Activated gamma-delta T cell treated with anti-CD3 and anti-CD28 coated beads, Interleukin-2, amount 50 U/mL, for 16 hours (primary cell): ENCODE measurements at regions not wholly inside any gene's neighbourhood (a gene's known extent, or its start where the extent isn't known, plus 50 kb on each side); places are given as distances from the start of the nearest gene placed in this dataset.
"Not testable (repeated sequence)": the region's sequence is repeated elsewhere in the genome, so short reads cannot be mapped to it uniquely, and the experiment has no call there.

Source experiments
- DNase-seq: peaks from one replicate; pipeline ENCODE4 v3.0.0-alpha.2; 2020; ENCODE audit warnings: low read depth

DNA sequence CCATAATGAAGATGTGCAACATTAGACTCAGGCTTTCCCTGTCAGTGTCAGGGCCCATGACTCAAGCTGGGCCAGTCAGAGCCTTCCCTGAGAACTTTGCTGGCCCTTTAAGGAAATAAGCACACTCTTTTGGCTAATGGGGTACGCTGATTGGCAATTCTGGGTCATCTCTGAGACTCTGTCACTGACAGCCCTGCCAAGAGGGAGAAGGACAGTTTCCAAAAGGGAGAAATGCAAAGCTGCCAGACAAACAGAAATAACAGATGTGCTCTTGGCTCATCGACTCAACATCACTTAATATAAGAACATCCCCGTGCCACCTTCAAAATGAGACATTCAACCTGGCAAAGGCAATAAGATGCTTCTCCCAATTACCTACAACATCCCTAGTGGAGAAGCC lies 491.9 kb upstream of the PROK2 start:
- no peak for DNase-seq

GRCh38 chr3:72275331-72275751 lies 490.4 kb upstream of the PROK2 start:
- no peak for DNase-seq

GRCh38 chr3:72274493-72275330 lies 489.8 kb upstream of the PROK2 start:
- no peak for DNase-seq

- no peak for DNase-seq
These were observed 488.7 kb upstream of the PROK2 start for GRCh38 chr3:72273615-72274014.

DNA sequence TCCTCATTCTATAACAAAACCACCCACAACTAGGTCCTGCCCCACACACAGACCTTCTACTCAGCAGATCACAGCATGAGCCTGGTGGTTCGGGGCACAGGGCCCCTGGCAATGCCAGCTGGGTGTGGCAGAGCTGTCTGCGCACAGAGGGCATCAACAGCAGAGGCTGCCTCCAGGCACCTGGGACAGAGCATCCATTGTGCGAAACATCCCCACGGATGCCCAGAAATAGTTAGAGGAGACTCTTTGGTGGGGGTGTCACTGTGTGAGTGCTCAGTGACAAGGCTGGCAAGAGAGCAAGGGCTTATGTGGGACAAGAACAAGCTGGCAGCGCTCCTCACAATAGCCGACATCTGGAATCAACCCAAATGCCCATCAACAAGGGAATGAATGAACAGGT lies 487.4 kb upstream of the PROK2 start:
- DNase-seq, result no peak

DNA sequence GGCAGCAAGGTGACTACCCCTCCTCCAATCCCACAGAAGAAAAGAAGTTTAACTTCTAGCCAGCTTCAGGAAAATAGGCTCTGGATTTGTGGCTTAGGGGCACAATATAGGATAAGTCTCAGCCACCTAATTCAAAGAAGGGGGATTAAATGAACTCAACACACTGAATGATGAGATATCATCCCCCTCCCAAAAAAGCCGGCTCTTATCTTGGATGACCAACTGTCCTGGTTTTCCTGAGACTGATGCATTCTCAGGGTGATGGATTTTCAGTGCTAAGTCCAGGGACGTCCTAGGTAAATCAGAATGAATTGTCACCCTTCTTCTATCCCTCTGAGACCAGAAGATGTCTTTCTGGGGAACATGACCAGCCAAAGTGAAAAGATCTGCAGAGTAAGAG lies 487.0 kb upstream of the PROK2 start:
- DNase-seq, result no peak

GRCh38 chr3:72271216-72271615 lies 486.3 kb upstream of the PROK2 start:
- DNase-seq, result no peak

DNA sequence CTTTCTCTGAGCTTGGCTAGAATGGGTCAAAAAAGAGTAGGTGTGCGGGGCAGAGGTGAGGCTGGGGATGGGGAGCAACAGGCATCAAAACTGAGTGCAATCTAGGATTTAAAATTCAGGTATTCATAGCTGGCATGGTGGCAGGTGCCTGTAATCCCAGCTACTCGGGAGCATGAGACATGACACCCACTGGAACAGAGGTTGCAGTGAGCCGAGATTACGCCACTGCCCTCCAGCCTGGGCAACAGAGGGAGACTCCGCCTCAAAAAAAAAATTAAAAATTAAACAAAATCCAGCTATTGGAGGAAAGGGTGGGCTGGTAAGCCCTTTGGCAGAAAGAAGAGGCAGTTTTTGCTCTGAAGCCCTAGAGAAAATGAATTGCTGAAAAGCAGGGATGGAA lies 485.8 kb upstream of the PROK2 start:
- DNase-seq, result no peak

GRCh38 chr3:72270072-72270681 lies 485.2 kb upstream of the PROK2 start:
- no peak for DNase-seq

DNA sequence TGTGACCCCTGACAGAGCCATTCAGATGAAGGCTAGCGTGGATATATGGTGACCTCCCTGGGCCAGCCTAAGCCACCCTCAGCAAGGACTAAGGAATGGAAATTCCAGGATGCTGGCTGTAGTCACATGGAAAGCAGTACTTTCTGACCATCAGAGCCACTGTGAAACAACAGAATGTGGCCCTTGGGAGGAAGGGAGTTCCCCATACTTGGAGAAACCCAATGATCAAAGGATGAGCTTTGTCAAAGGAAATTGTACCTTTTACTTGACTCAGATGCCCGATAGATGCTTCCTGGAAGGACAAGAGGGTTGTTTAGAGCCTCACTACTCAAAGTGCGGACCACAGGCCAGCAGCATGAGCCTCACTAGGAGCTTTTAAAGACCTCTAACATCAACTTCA lies 484.5 kb upstream of the PROK2 start:
- no peak for DNase-seq

DNA sequence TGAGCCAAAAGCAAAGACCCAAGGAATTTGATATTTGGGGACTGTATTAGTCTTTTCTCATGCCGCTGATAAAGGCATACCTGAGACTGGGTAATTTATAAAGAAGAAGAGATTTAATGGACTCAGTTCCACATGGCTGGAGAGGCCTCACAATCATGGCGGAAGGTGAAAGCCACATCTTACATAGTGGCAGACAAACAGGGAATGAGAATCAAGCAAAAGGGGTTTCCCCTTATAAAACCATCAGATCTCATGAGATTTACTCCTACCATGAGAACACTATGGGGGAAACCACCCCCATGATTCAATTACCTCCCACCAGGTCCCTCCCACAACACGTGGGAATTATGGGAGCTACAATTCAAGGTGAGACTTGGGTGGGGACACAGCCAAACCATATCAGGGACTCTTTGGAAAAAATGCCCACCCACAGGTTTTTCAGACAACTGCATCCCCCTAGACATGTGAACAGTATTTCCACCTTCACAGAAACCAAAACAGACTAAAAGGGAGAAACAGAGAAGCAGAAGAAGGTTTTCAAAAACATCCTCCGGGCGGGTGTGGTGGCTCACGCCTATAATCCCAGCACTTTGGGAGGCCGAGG lies 482.1 kb upstream of the PROK2 start:
- DNase-seq, result not testable (repeated sequence)

- DNase-seq, result no peak
These were observed 481.0 kb upstream of the PROK2 start for GRCh38 chr3:72266016-72266370.

DNA sequence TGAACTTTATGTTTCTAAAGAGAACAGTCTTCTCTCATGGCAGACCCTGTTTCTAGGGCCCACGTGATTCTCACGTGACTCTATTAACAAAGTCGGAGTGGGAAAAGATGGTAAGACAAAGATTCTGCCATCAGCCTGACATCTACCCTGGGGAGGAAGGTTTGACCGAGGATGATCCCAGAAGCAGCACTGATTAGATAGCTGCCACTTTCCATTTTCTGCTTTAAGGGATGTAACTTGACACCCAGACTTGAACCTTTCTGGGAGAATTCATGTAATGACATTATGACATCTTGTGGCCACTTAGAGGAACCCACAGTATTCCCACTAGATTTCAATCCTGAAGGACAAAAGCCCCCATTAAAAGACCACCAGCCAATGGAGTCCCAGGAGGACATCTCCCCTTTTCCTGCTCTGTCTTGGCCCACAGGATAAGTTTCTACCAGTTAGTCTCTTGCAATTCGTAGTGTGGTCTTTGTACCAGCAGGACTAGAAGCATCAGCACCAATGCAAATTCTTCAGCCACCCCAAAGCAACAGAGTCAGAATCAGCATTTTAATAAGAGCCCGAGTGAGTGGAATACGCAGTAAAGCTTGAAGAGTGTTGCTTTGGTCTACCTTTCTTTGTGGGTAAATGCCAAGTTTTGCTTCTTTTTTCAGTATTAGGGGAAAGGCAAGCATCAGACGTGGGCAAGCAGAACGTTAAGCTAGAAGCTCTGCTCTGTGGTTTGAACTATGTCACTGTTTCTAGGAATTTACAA lies 480.5 kb upstream of the PROK2 start:
- DNase-seq, result no peak

DNA sequence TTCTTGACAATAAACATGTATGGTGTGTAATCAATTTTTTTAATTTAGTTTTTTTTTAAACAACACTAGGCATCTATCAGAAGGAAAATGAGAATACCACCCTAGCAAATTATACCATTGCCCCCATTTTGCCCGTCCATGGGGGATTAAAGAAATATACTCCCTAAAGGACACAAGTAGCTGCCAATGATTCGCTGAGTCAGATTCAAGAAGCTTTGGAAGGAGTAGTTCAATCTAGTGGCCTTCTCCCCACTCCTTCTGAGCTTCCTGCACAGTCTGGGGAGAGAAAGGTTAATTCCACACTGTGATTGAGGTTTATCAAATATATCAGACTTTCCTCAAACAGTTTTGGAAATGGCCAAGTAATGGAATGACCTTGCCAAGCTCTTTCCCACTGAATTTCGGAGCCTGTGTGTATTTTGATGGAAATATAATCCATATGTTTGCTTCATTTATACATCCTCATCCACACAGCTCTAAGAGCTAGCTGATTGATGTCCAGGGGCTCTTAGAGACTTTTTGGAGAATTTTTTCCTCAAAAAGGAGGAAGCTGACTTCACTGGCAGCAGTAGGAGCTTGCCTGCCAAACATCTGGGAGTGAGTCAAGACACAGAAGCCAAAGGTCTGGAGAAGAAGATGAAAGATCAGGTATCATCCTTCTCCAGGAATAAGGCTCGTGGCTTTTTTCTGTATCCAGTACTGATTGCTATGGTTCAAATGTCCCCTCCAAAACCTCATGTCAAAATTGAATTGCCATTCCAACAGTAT lies 478.5 kb upstream of the PROK2 start:
- DNase-seq, result no peak

GRCh38 chr3:72262736-72263135 lies 477.8 kb upstream of the PROK2 start:
- no peak for DNase-seq

DNA sequence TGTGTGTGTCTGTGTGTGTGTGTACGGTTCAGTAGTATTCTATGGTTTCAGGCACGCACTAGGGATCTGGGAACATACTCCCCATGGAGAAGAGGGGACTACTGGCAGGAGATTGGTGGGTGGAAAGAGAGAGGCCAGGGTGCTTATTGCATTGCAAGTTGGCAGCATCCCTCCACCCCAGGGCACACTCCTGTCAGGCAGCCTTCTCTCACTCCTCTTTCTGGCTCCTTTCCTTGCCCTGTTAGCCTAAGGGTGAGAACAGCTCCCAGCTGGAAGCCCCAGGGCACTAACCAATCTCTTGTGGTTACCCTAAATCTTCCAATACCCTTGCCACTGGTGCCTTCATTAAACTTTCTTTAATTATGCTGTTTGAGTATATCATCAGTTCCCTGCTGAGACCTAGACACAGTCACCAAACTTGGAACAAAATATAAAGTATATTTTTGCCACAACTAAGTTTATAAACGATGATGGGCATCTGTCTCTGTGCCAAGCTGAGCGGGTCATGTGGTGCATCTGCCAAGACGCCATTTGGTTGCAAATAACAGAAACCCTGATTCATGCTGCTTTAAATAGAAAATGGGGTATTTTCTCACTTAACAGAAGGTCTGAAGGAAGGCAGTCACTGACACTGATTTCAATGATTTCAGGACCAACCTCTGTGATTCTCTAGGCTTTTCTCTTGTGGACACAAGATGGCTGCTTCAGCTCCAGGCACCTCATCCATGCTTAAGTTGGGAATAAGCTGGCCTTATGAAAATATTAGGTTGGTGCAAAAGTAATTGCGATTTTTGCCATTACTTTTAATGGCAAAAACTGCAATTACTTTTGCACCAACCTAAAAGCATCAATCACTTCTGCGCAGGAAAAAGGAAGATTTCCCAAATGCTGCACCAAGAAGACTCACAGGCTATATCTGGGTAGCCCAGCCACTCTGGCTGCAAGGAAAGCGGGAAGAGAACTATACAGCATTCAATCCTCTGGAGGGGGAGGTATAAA lies 476.9 kb upstream of the PROK2 start:
- no peak for DNase-seq

DNA sequence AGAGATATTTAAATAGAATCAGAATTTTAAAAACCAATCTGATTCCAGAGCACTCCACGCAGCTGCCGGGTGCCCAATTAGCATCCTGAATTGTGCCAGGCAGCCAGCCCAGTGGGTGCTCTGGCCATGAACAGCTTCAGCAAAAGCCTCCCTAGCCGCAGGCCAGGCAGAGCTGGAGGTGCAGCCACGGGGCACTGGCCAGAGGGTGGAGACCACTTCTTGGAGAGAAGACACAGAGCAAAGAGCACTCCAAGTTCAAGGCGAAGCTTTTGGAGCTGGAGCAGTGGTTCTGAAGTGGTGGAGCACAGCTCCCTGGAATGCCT lies 475.6 kb upstream of the PROK2 start:
- no peak for DNase-seq

- no peak for DNase-seq
These were observed 475.0 kb upstream of the PROK2 start for GRCh38 chr3:72259755-72260587.

DNA sequence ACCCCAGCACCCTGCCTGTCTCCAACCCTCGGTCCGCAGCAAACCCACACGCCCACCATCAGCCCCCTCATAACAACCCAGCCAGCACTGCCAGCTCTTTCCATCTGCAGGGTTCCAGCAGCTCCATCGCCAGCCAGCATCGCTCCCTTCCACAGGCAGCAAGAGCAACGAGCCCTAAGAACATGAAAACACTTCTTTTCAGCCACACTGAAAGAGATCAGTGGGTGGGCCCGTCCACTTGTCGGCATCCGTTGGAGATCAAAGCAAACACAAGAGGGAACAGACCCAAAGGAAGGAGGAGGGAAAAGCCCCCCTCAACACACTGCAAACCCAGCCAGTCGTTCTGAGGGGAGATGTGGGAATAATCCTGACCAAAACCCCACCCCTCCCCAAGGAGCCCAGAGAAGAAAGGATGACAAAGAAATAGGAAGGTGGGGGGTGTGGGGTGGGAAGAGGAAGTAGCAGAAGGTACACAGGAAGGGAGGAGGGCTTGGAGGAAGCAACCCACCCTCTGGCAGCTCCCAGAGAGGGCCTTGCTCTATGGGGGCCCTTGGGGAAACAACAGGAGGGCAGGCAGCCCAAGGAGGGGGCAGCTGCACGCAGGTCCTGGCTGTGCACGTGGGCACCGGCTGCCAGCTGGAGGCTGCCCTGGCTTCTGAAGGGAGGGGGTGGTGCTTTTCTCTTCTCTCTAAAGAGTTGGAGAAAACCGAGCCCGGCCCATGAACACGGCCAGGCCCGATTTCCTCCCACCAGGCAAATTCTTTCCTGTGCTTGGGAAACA lies 473.6 kb upstream of the PROK2 start:
- DNase-seq, result no peak
